HCT116 (cell line): ENCODE measurements at regions not wholly inside any gene's neighbourhood (a gene's known extent, or its start where the extent isn't known, plus 50 kb on each side); places are given as distances from the start of the nearest gene placed in this dataset.

Experiments
- ATAC-seq: fragments of 200-7000 bp; cut with Tn5 transposase; 2 replicates; pipeline ENCODE4 v1.9.1; 2020; ENCODE audit warnings: mild to moderate bottlenecking, moderate library complexity
- BruUV-seq: library from RNA; stranded (reverse); fragments of 400-500 nt; replicated peaks from 2 replicates; lab custom pipeline; 2021; lab: Mats Ljungman, UMichigan
- CTCF ChIA-PET: fragments of 300-600 bp; sonication (Branson Sonifier 250); formaldehyde crosslinking; loops from one replicate; lab custom pipeline; 2021; ENCODE audit warnings: antibody characterized with exemption; lab: Charles Lee
- POLR2A ChIA-PET: fragments of 300-600, 350-600 bp; sonication (Branson Sonifier 250); formaldehyde crosslinking; loops from one replicate; lab custom pipeline; 2021; ENCODE audit warnings: antibody characterized with exemption; lab: Charles Lee
- RAD21 ChIA-PET, 2 experiments: fragments of 300-600 bp; sonication (Branson Sonifier 250); formaldehyde crosslinking; loops; one replicate each; lab custom pipeline; 2023; ENCODE audit warnings: low total read pairs in 2 of 2; ENCODE audit not compliant: uncharacterized antibody in 2 of 2, unreplicated experiment in 2 of 2, low non-redundant PET in 1 of 2; lab: Charles Lee
- DNase-seq: peaks from one replicate; pipeline ENCODE4 v3.0.0-alpha.2; 2010; ENCODE audit warnings: low read depth, low spot score
- H2AFZ ChIP-seq: fragments of 200-600 bp; shearing (Covaris generic), sonication (generic); 2 replicates; pipeline ENCODE4 v1.6.1; 2017; ENCODE audit warnings: low read depth, mixed run types, mixed read lengths, antibody characterized with exemption, low read length; ENCODE audit not compliant: poor library complexity, severe bottlenecking
- H3K27ac ChIP-seq: 2 replicates; pipeline ENCODE4 v1.5.1; 2012; ENCODE audit warnings: low read depth, low read length
- H3K27me3 ChIP-seq: fragments of 200-600 bp; sonication (generic); 2 replicates; pipeline ENCODE4 v1.6.1; 2016; ENCODE audit warnings: mixed run types, low read length, mixed read lengths; ENCODE audit not compliant: insufficient read depth
- H3K36me3 ChIP-seq, 2 experiments: fragments of 200-500 bp in 1 of 2; fragments of 200-600 bp in 1 of 2; sonication (Bioruptor generic) in 1 of 2; sonication (generic) in 1 of 2; 2 replicates each; pipeline versions ENCODE4 v1.5.1 to v1.6.1; 2014 to 2016; ENCODE audit warnings: low read length in 2 of 2, inconsistent platforms in 1 of 2, mixed read lengths in 1 of 2, mixed run types in 1 of 2; ENCODE audit not compliant: insufficient read depth in 2 of 2, control insufficient read depth in 1 of 2
- H3K4me1 ChIP-seq, 2 experiments: fragments of 200-600 bp in 1 of 2; sonication (generic) in 1 of 2; 2 replicates each; pipeline versions ENCODE4 v1.5.1 to v1.6.1; 2012 to 2017; ENCODE audit warnings: low read length in 2 of 2, inconsistent platforms in 1 of 2, mild to moderate bottlenecking in 1 of 2, mixed read lengths in 1 of 2, mixed run types in 1 of 2, moderate library complexity in 1 of 2; ENCODE audit not compliant: insufficient read depth in 2 of 2, control insufficient read depth in 1 of 2
- H3K4me2 ChIP-seq: fragments of 200-600 bp; sonication (generic); 2 replicates; pipeline ENCODE4 v1.6.1; 2017; ENCODE audit warnings: mixed run types, low read length, mixed read lengths
- H3K4me3 ChIP-seq, 2 experiments: fragments of 200-600 bp in 1 of 2; sonication (generic) in 1 of 2; replicated peaks in 1 of 2; 2 replicates each; pipeline ENCODE4 v1.5.1; 2011 to 2016; ENCODE audit warnings: low read length in 2 of 2, control low read depth in 1 of 2, low read depth in 1 of 2, mild to moderate bottlenecking in 1 of 2, mixed read lengths in 1 of 2, mixed run types in 1 of 2
- H3K79me2 ChIP-seq: fragments of 200-600 bp; sonication (generic); 2 replicates; pipeline ENCODE4 v1.6.1; 2017; ENCODE audit warnings: mild to moderate bottlenecking, mixed run types, low read length, moderate library complexity, mixed read lengths; ENCODE audit not compliant: insufficient read depth
- H3K9ac ChIP-seq: fragments of 200-600 bp; sonication (generic); 2 replicates; pipeline ENCODE4 v1.6.1; 2016; ENCODE audit warnings: low read length, mixed read lengths
- H3K9me2 ChIP-seq: fragments of 200-600 bp; sonication (generic), shearing (Covaris generic); 2 replicates; pipeline ENCODE4 v1.6.1; 2017; ENCODE audit warnings: mixed run types, mild to moderate bottlenecking, moderate library complexity; ENCODE audit not compliant: insufficient read depth
- H3K9me3 ChIP-seq, 2 experiments: fragments of 200-500 bp in 1 of 2; fragments of 200-600 bp in 1 of 2; sonication (Bioruptor generic) in 1 of 2; sonication (generic) in 1 of 2; 2 replicates each; pipeline ENCODE4 v1.6.1; 2014 to 2017; ENCODE audit warnings: low read length in 2 of 2, mixed read lengths in 2 of 2, inconsistent platforms in 1 of 2, low read depth in 1 of 2, mild to moderate bottlenecking in 1 of 2, mixed run types in 1 of 2, moderate library complexity in 1 of 2; ENCODE audit not compliant: control insufficient read depth in 1 of 2, insufficient read depth in 1 of 2
- H4K20me1 ChIP-seq: fragments of 200-600 bp; sonication (generic), shearing (Covaris generic); 2 replicates; pipeline ENCODE4 v1.6.1; 2017; ENCODE audit warnings: mixed run types, mild to moderate bottlenecking, moderate library complexity; ENCODE audit not compliant: insufficient read depth
- CEBPB ChIP-seq: IDR thresholded peaks from 2 replicates; pipeline ENCODE4 v1.6.1; 2012; ENCODE audit warnings: low read depth
- EGR1 ChIP-seq: IDR thresholded peaks from 2 replicates; pipeline ENCODE4 v1.6.1; 2012; ENCODE audit warnings: low read depth
- EZH2 ChIP-seq: fragments of 200-600 bp; sonication (generic); IDR thresholded peaks from 2 replicates; pipeline ENCODE4 v1.6.1; 2017; ENCODE audit warnings: antibody characterized with exemption, mixed run types
- EZH2phosphoT487 ChIP-seq: fragments of 200-600 bp; IDR thresholded peaks from 2 replicates; pipeline ENCODE4 v1.6.1; 2018; ENCODE audit warnings: antibody characterized with exemption, borderline replicate concordance
- JUND ChIP-seq: IDR thresholded peaks from 2 replicates; pipeline ENCODE4 v1.6.1; 2012
- MAX ChIP-seq: IDR thresholded peaks from 2 replicates; pipeline ENCODE4 v1.6.1; 2012
- POLR2A ChIP-seq: IDR thresholded peaks from 2 replicates; pipeline ENCODE4 v1.7.0; 2011; ENCODE audit warnings: borderline replicate concordance; ENCODE audit not compliant: insufficient read depth, insufficient read length; ENCODE audit errors: extremely low read depth
- POLR2AphosphoS5 ChIP-seq: IDR thresholded peaks from 2 replicates; pipeline ENCODE4 v1.6.1; 2011; ENCODE audit warnings: mild to moderate bottlenecking, low read depth, low read length, moderate library complexity
- RAD21 ChIP-seq: IDR thresholded peaks from 2 replicates; pipeline ENCODE4 v1.6.1; 2012; ENCODE audit warnings: low read depth, mild to moderate bottlenecking
- REST ChIP-seq: IDR thresholded peaks from 2 replicates; pipeline ENCODE4 v1.6.1; 2012; ENCODE audit warnings: low read depth
- SIN3A ChIP-seq: IDR thresholded peaks from 2 replicates; pipeline ENCODE4 v1.6.1; 2012; ENCODE audit warnings: low read depth
- SP1 ChIP-seq: IDR thresholded peaks from 2 replicates; pipeline ENCODE4 v1.6.1; 2012; ENCODE audit warnings: low read depth
- SRF ChIP-seq: IDR thresholded peaks from 2 replicates; pipeline ENCODE4 v1.6.1; 2012; ENCODE audit warnings: low read depth
- TCF7L2 ChIP-seq: IDR thresholded peaks from 2 replicates; pipeline ENCODE4 v1.7.0; 2011; ENCODE audit warnings: borderline replicate concordance, inconsistent platforms; ENCODE audit not compliant: insufficient read depth, insufficient read length; ENCODE audit errors: extremely low read depth
- YY1 ChIP-seq: IDR thresholded peaks from 2 replicates; pipeline ENCODE4 v1.6.1; 2011; ENCODE audit warnings: low read length, low read depth, moderate library complexity, mild to moderate bottlenecking; ENCODE audit not compliant: insufficient replicate concordance; ENCODE audit errors: extremely low read depth
- ZBTB33 ChIP-seq: IDR thresholded peaks from 2 replicates; pipeline ENCODE4 v1.6.1; 2011; ENCODE audit warnings: mild to moderate bottlenecking, low read length, moderate library complexity; ENCODE audit not compliant: insufficient replicate concordance; ENCODE audit errors: extremely low read depth
- ZFX ChIP-seq: fragments of 450-650 bp; IDR thresholded peaks from 2 replicates; pipeline ENCODE4 v1.6.1; 2017
- intact Hi-C: fragments of 100-400 bp; cut with micrococcal nuclease; formaldehyde crosslinking; loops from 2 replicates; pipeline ENCODE4 v1.10.0; 2022

GRCh38 chr1:4284976-4285375, 369.4 kb upstream of the AJAP1 start:
- Histone ChIP-seq H4K20me1 (no peaks in the 10 kb centered on the region), H3K4me3 (no peak overlapping the region), H3K27ac (no peak overlapping the region), H3K4me2 (no peak overlapping the region), H3K4me1 (no peaks in the 10 kb centered on the region), H3K79me2 (no peaks in the 10 kb centered on the region), H3K36me3 (no peaks in the 10 kb centered on the region), H3K9ac (no peak overlapping the region), H2AFZ (no peak overlapping the region), H3K9me2 (no peaks in the 10 kb centered on the region), H3K9me3 (no peaks in the 10 kb centered on the region), H3K27me3 (no peaks in the 10 kb centered on the region)
- ChIA-PET POLR2A (no interaction called here), RAD21 (no interaction called here), CTCF (no interaction called here)
- no TSS peak for BruUV-seq
- TF ChIP-seq EGR1, result no peak
- TF ChIP-seq EZH2, result no peak
- TF ChIP-seq CEBPB, result no peak
- no peak for TF ChIP-seq POLR2A
- TF ChIP-seq REST, result no peak
- ATAC-seq (no peak), DNase-seq (no peak)
- intact Hi-C loops, result no loop called here

- ChIA-PET RAD21 (no interaction called here), POLR2A (no interaction called here), CTCF (no interaction called here)
- no peaks in the 10 kb centered on the region for H3K79me2 ChIP-seq
- no peak overlapping the region for H2AFZ ChIP-seq
- H3K36me3 ChIP-seq, result no peaks in the 10 kb centered on the region
- H3K9me2 ChIP-seq, result no peaks in the 10 kb centered on the region
- no peaks in the 10 kb centered on the region for H3K27me3 ChIP-seq
- H3K4me3 ChIP-seq, result no peak overlapping the region
- H3K4me2 ChIP-seq, result no peak overlapping the region
- intact Hi-C loops, result no loop called here
- H3K27ac ChIP-seq, result no peak overlapping the region
- H3K9me3 ChIP-seq, result no peaks in the 10 kb centered on the region
- H4K20me1 ChIP-seq, result no peaks in the 10 kb centered on the region
- no TSS peak for BruUV-seq
- no peaks in the 10 kb centered on the region for H3K4me1 ChIP-seq
- DNase-seq (no peak), ATAC-seq (no peak)
- no peak overlapping the region for H3K9ac ChIP-seq
- TF ChIP-seq EZH2phosphoT487 (no peak), MAX (no peak), ZFX (no peak), SRF (no peak), POLR2A (no peak), TCF7L2 (no peak), SIN3A (no peak), EGR1 (no peak), POLR2AphosphoS5 (no peak), YY1 (no peak), CEBPB (no peak), RAD21 (no peak), SP1 (no peak), ZBTB33 (no peak), JUND (no peak)
Measured at GRCh38 chr1:4292861-4293260, 361.5 kb upstream of the AJAP1 start.
